A673 (cell line): ENCODE measurements at regions not wholly inside any gene's neighbourhood (a gene's known extent, or its start where the extent isn't known, plus 50 kb on each side); places are given as distances from the start of the nearest gene placed in this dataset.

Source experiments
- BruUV-seq: library from RNA; stranded (reverse); fragments of 400-500 nt; replicated peaks from 2 replicates; lab custom pipeline; 2021; lab: Mats Ljungman, UMichigan
- CTCF ChIA-PET: fragments of 300-600 bp; sonication (Branson Sonifier 250); formaldehyde crosslinking; loops from one replicate; lab custom pipeline; 2022; ENCODE audit warnings: antibody characterized with exemption; lab: Charles Lee
- POLR2A ChIA-PET: fragments of 300-600 bp; sonication (Branson Sonifier 250); formaldehyde crosslinking; loops from one replicate; lab custom pipeline; 2022; ENCODE audit warnings: antibody characterized with exemption; ENCODE audit not compliant: low non-redundant PET; lab: Charles Lee
- DNase-seq: peaks from one replicate; pipeline ENCODE4 v3.0.0-alpha.2; 2015; ENCODE audit warnings: low spot score
- H3K27ac ChIP-seq: fragments of 200-600 bp; sonication (generic); 2 replicates; pipeline ENCODE4 v1.5.1; 2016; ENCODE audit warnings: mixed run types, low read depth, mild to moderate bottlenecking, mixed read lengths, antibody characterized with exemption, low read length; ENCODE audit not compliant: poor library complexity, severe bottlenecking
- H3K27me3 ChIP-seq: fragments of 200-600 bp; sonication (generic); replicated peaks from 2 replicates; pipeline ENCODE4 v1.6.1; 2017; ENCODE audit warnings: mixed run types, low read depth, mild to moderate bottlenecking, mixed read lengths, antibody characterized with exemption, low read length; ENCODE audit not compliant: insufficient read depth, poor library complexity
- H3K36me3 ChIP-seq: fragments of 200-600 bp; sonication (generic); 2 replicates; pipeline ENCODE4 v1.6.1; 2016; ENCODE audit warnings: mixed run types, mild to moderate bottlenecking, mixed read lengths, antibody characterized with exemption, low read length; ENCODE audit not compliant: insufficient read depth, poor library complexity, severe bottlenecking
- H3K4me1 ChIP-seq: fragments of 200-600 bp; sonication (generic); 2 replicates; pipeline ENCODE4 v1.6.1; 2017; ENCODE audit warnings: mixed run types, mild to moderate bottlenecking, mixed read lengths, antibody characterized with exemption, low read length; ENCODE audit not compliant: insufficient read depth, poor library complexity, severe bottlenecking
- H3K4me3 ChIP-seq: fragments of 200-600 bp; sonication (generic); 2 replicates; pipeline ENCODE4 v1.5.1; 2016; ENCODE audit warnings: low read depth, mixed run types, mild to moderate bottlenecking, mixed read lengths, low read length; ENCODE audit not compliant: poor library complexity, severe bottlenecking
- H3K9me3 ChIP-seq: fragments of 200-600 bp; sonication (generic); 2 replicates; pipeline ENCODE4 v1.6.1; 2016; ENCODE audit warnings: mixed run types, low read depth, mild to moderate bottlenecking, mixed read lengths, antibody characterized with exemption, low read length; ENCODE audit not compliant: poor library complexity, severe bottlenecking
- EZH2 ChIP-seq: fragments of 200-600 bp; sonication (generic); IDR thresholded peaks from 2 replicates; pipeline ENCODE4 v1.6.1; 2017; ENCODE audit warnings: borderline replicate concordance, low read depth, mild to moderate bottlenecking, mixed read lengths, antibody characterized with exemption, low read length; ENCODE audit not compliant: poor library complexity, severe bottlenecking
- intact Hi-C: fragments of 100-400 bp; cut with micrococcal nuclease; formaldehyde crosslinking; loops from one replicate; pipeline ENCODE4 v1.10.0; 2022; ENCODE audit not compliant: unreplicated experiment
- TF ChIP-seq, protein P1 (sequence below): fragments of 300-800, 200-600 bp; sonication (generic); conservative IDR thresholded peaks from 2 replicates; pipeline ENCODE4 v1.5.1; 2017; ENCODE audit warnings: low read depth, mild to moderate bottlenecking, antibody characterized with exemption, low read length, moderate library complexity, mixed read lengths

DNA sequence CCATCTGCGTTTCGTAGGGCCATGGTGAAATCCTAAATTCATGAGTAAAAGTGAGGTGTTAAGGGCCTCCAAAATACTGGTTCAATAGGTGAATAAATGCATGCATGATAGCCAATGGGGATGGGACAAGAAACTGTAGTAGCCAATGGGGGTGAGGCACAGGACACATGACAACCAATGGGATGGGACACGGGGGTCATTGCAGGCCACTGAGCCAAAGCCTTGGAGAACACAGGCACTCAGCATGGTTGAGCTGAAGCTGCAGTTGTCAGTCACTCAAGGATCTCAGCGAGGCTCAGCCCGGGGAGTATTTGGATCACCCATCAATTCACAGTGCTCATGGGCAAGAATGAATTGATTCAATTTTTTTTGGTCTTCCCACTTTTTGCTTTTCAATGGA is 156.5 kb downstream of the ACTR3 start:
- no peaks in the 10 kb centered on the region for H3K4me1 ChIP-seq
- no peak overlapping the region for H3K27ac ChIP-seq
- CTCF ChIA-PET = no interaction called here
- no peak for TF ChIP-seq EZH2
- TF ChIP-seq, protein P1, sequence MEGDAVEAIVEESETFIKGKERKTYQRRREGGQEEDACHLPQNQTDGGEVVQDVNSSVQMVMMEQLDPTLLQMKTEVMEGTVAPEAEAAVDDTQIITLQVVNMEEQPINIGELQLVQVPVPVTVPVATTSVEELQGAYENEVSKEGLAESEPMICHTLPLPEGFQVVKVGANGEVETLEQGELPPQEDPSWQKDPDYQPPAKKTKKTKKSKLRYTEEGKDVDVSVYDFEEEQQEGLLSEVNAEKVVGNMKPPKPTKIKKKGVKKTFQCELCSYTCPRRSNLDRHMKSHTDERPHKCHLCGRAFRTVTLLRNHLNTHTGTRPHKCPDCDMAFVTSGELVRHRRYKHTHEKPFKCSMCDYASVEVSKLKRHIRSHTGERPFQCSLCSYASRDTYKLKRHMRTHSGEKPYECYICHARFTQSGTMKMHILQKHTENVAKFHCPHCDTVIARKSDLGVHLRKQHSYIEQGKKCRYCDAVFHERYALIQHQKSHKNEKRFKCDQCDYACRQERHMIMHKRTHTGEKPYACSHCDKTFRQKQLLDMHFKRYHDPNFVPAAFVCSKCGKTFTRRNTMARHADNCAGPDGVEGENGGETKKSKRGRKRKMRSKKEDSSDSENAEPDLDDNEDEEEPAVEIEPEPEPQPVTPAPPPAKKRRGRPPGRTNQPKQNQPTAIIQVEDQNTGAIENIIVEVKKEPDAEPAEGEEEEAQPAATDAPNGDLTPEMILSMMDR = no peak
- H3K27me3 ChIP-seq = no peaks in the 10 kb centered on the region
- BruUV-seq = no TSS peak
- no peak overlapping the region for H3K4me3 ChIP-seq
- DNase-seq = no peak
- intact Hi-C loops = no loop called here
- POLR2A ChIA-PET = no interaction called here
- H3K36me3 ChIP-seq = no peaks in the 10 kb centered on the region
- H3K9me3 ChIP-seq = no peaks in the 10 kb centered on the region

GRCh38 chr2:114046866-114047435 is 157.1 kb downstream of the ACTR3 start:
- TF ChIP-seq, protein P1 = no peak
- TF ChIP-seq EZH2 = no peak

DNA sequence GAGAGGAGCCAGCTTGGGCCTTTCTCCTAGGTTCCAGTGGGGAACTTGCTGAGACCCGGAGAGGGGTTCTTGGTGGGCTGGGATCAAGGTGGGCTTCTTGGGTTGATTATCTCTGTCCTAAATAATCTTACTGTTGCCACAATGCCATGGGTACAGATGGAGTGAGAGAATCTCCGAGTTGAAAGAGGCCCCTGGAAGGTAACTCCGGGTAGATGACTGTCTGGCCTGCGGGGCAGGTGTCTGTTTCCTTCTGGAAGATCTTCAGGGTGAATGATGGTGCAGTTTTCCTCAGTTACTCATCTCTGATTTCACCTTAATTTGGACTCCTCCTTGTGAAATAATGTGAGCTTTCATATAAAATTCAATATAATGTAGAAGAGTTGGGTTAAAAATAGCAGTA is 159.4 kb downstream of the ACTR3 start:
- H3K27me3 ChIP-seq = no peaks in the 10 kb centered on the region
- no peaks in the 10 kb centered on the region for H3K9me3 ChIP-seq
- H3K27ac ChIP-seq = no peak overlapping the region
- no peaks in the 10 kb centered on the region for H3K4me1 ChIP-seq
- intact Hi-C loops = no loop called here
- no TSS peak for BruUV-seq
- H3K4me3 ChIP-seq = no peak overlapping the region
- no peak for TF ChIP-seq EZH2
- TF ChIP-seq, protein P1 = no peak
- ChIA-PET POLR2A (no interaction called here), CTCF (no interaction called here)
- H3K36me3 ChIP-seq = no peaks in the 10 kb centered on the region
- DNase-seq = no peak

More at GRCh38 chr2:114046866-114047435, 157.1 kb downstream of the ACTR3 start:
- DNase-seq = no peak
- ChIA-PET POLR2A (no interaction called here), CTCF (no interaction called here)
- intact Hi-C loops = no loop called here
- Histone ChIP-seq H3K4me1 (no peaks in the 10 kb centered on the region), H3K9me3 (no peaks in the 10 kb centered on the region), H3K27me3 (no peaks in the 10 kb centered on the region), H3K4me3 (no peak overlapping the region), H3K27ac (no peak overlapping the region), H3K36me3 (no peaks in the 10 kb centered on the region)
- no TSS peak for BruUV-seq
